KMS-11 (cell line): ENCODE measurements at regions not wholly inside any gene's neighbourhood (a gene's known extent, or its start where the extent isn't known, plus 50 kb on each side); places are given as distances from the start of the nearest gene placed in this dataset.

Experiments used
- H2AFZ ChIP-seq: fragments of 200-600 bp; sonication (generic); 2 replicates; pipeline ENCODE4 v1.6.1; 2016; ENCODE audit warnings: antibody characterized with exemption, mixed run types, low read depth
- H3K27ac ChIP-seq: fragments of 200-600 bp; sonication (generic); 2 replicates; pipeline ENCODE4 v1.6.1; 2016; ENCODE audit warnings: mild to moderate bottlenecking, mixed run types
- H3K27me3 ChIP-seq: fragments of 200-600 bp; sonication (generic); 2 replicates; pipeline ENCODE4 v1.6.1; 2017; ENCODE audit warnings: mild to moderate bottlenecking, low read depth, mixed run types, moderate library complexity; ENCODE audit not compliant: insufficient read depth
- H3K36me3 ChIP-seq: fragments of 200-600 bp; sonication (generic); 2 replicates; pipeline ENCODE4 v1.6.1; 2017; ENCODE audit warnings: mild to moderate bottlenecking, mixed run types; ENCODE audit not compliant: insufficient read depth
- H3K4me1 ChIP-seq: fragments of 200-600 bp; sonication (generic); 2 replicates; pipeline ENCODE4 v1.6.1; 2016; ENCODE audit warnings: mild to moderate bottlenecking, low read depth, mixed run types; ENCODE audit not compliant: poor library complexity, severe bottlenecking
- H3K4me2 ChIP-seq: fragments of 200-600 bp; sonication (generic); 2 replicates; pipeline ENCODE4 v1.7.0; 2016; ENCODE audit warnings: mild to moderate bottlenecking, mixed run types
- H3K4me3 ChIP-seq: fragments of 200-600 bp; sonication (generic); IDR thresholded peaks from 2 replicates; pipeline ENCODE4 v1.6.1; 2017; ENCODE audit warnings: low read depth, low read length, mixed read lengths; ENCODE audit not compliant: insufficient read depth
- H3K79me2 ChIP-seq: fragments of 200-600 bp; sonication (generic); 2 replicates; pipeline ENCODE4 v1.6.1; 2016; ENCODE audit warnings: low read depth, mixed run types; ENCODE audit not compliant: insufficient read depth
- H3K9ac ChIP-seq: fragments of 200-600 bp; sonication (generic); 2 replicates; pipeline ENCODE4 v1.6.1; 2016; ENCODE audit warnings: mild to moderate bottlenecking, mixed run types
- H4K20me1 ChIP-seq: fragments of 200-600 bp; sonication (generic); 2 replicates; pipeline ENCODE4 v1.6.1; 2016; ENCODE audit warnings: mild to moderate bottlenecking, mixed run types; ENCODE audit not compliant: insufficient read depth
- CTCF ChIP-seq: fragments of 200-600 bp; sonication (generic); conservative IDR thresholded peaks from 2 replicates; pipeline ENCODE4 v1.6.1; 2017; ENCODE audit warnings: low read depth, mild to moderate bottlenecking, antibody characterized with exemption, low read length, moderate library complexity, mixed read lengths

- H3K27me3 ChIP-seq: no peaks in the 10 kb centered on the region
Measured at GRCh38 chr1:112788561-112788960, 73.4 kb upstream of the PPM1J start.

GRCh38 chr1:112788054-112788453 is 72.9 kb upstream of the PPM1J start:
- no peak overlapping the region for H2AFZ ChIP-seq

More at GRCh38 chr1:112788561-112788960, 73.4 kb upstream of the PPM1J start:
- Histone ChIP-seq H3K4me2 (no peak overlapping the region), H3K36me3 (no peaks in the 10 kb centered on the region), H2AFZ (no peak overlapping the region), H3K27ac (no peak overlapping the region), H3K79me2 (no peaks in the 10 kb centered on the region), H4K20me1 (no peaks in the 10 kb centered on the region), H3K9ac (no peak overlapping the region), H3K4me1 (no peaks in the 10 kb centered on the region), H3K4me3 (no peak overlapping the region)
- TF ChIP-seq CTCF: no peak

GRCh38 chr1:112783059-112783458 is 67.9 kb upstream of the PPM1J start:
- no peaks in the 10 kb centered on the region for H4K20me1 ChIP-seq
- no peak overlapping the region for H3K4me2 ChIP-seq
- no peak overlapping the region for H2AFZ ChIP-seq
- no peak overlapping the region for H3K27ac ChIP-seq
- no peaks in the 10 kb centered on the region for H3K4me1 ChIP-seq
- no peak for TF ChIP-seq CTCF
- H3K27me3 ChIP-seq: no peaks in the 10 kb centered on the region
- H3K79me2 ChIP-seq: no peaks in the 10 kb centered on the region
- H3K4me3 ChIP-seq: no peak overlapping the region
- no peaks in the 10 kb centered on the region for H3K36me3 ChIP-seq
- no peak overlapping the region for H3K9ac ChIP-seq

More at GRCh38 chr1:112788054-112788453, 72.9 kb upstream of the PPM1J start:
- no peaks in the 10 kb centered on the region for H3K27me3 ChIP-seq
- H3K4me2 ChIP-seq: no peak overlapping the region
- H3K4me3 ChIP-seq: no peak overlapping the region
- H3K9ac ChIP-seq: no peak overlapping the region
- H3K79me2 ChIP-seq: no peaks in the 10 kb centered on the region
- H4K20me1 ChIP-seq: no peaks in the 10 kb centered on the region
- H3K4me1 ChIP-seq: no peaks in the 10 kb centered on the region
- H3K27ac ChIP-seq: no peak overlapping the region
- TF ChIP-seq CTCF: no peak
- no peaks in the 10 kb centered on the region for H3K36me3 ChIP-seq

- H3K4me2 ChIP-seq: no peak overlapping the region
- H3K27me3 ChIP-seq: no peaks in the 10 kb centered on the region
- no peak overlapping the region for H2AFZ ChIP-seq
- H3K36me3 ChIP-seq: no peaks in the 10 kb centered on the region
- H3K4me1 ChIP-seq: no peaks in the 10 kb centered on the region
- H3K27ac ChIP-seq: no peak overlapping the region
- no peak overlapping the region for H3K4me3 ChIP-seq
- no peak overlapping the region for H3K9ac ChIP-seq
- no peaks in the 10 kb centered on the region for H3K79me2 ChIP-seq
- no peaks in the 10 kb centered on the region for H4K20me1 ChIP-seq
- no peak for TF ChIP-seq CTCF
Measured at GRCh38 chr1:112779665-112780526, 64.8 kb upstream of the PPM1J start.
